Activated CD4-positive, alpha-beta T cell treated with anti-CD3 and anti-CD28 coated beads, Interleukin-2, amount 50 U/mL, for 4 hours (primary cell): ENCODE measurements at regions not wholly inside any gene's neighbourhood (a gene's known extent, or its start where the extent isn't known, plus 50 kb on each side); places are given as distances from the start of the nearest gene placed in this dataset.

Source experiments
- DNase-seq, 2 experiments: peaks; one replicate each; pipeline ENCODE4 v3.0.0-alpha.2; 2020

DNA sequence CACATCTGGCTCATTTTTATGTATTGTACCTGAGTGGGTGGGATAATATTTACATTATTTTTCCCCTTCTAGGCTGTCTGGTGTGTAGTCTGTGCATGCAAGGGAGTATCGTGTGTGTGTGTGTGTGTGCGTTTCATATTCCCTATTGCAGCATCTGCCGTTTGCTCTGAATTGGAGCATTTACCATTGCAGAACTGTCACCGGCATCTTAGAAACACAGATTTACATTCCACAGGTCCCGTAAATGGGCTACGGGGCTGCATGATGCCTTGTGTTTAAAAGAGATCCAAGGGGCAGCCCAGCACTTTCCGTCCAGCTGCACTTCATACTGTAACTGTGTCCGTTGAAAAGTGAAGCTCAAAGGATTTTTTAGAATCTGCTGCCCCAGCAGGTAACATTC is 167.1 kb upstream of the KIAA1217 start:
- DNase-seq, result no peak

- DNase-seq, result no peak
These were observed 166.1 kb upstream of the KIAA1217 start for GRCh38 chr10:24042884-24043283.

- DNase-seq, result no peak
These were observed 162.9 kb upstream of the KIAA1217 start for GRCh38 chr10:24046060-24046459.

DNA sequence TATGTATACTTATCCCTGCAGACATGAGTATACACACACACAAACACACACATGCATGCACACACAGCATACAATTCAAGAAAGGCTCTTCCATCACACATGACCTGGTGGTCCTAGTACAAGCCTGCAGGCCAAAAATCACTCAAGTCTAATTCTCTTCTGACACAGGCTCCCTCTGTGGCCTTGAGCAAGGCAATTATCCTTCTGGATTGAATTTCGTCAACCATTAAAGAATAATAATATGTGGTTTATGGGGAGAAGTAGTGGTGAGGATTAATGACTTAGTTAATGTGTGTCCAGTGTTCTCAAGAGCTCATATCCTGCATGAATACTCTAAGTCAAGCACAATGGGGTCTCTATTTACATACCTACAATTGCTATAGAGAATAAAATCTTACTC is 161.8 kb upstream of the KIAA1217 start:
- DNase-seq, result no peak

GRCh38 chr10:24054421-24054820 is 154.5 kb upstream of the KIAA1217 start:
- no peak for DNase-seq

DNA sequence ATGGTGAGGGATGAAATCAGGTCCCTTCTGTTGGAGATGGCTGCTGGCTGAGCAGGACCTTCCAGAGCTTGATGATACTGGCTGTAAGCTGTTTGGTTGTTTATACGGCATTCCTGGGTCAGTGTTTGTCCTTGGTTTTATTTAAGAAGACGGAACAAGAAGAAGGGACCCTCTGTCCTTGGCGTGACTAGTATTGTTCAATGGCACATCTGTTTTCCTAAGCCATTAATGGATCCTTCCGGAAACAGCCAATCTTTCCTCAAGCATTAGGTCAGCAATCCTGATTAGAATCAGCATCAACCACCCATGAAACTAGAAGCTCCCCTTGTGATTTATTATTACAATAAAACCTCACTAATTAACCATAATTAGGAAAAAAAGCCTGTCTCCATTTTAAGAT is 128.7 kb upstream of the KIAA1217 start:
- DNase-seq, result no peak

GRCh38 chr10:24086296-24087086 is 122.4 kb upstream of the KIAA1217 start:
- DNase-seq, result no peak

GRCh38 chr10:24091256-24091655 is 117.7 kb upstream of the KIAA1217 start:
- no peak for DNase-seq

GRCh38 chr10:24096281-24096680 is 112.7 kb upstream of the KIAA1217 start:
- no peak for DNase-seq

- DNase-seq, result no peak
These were observed 111.2 kb upstream of the KIAA1217 start for GRCh38 chr10:24097751-24098207.

DNA sequence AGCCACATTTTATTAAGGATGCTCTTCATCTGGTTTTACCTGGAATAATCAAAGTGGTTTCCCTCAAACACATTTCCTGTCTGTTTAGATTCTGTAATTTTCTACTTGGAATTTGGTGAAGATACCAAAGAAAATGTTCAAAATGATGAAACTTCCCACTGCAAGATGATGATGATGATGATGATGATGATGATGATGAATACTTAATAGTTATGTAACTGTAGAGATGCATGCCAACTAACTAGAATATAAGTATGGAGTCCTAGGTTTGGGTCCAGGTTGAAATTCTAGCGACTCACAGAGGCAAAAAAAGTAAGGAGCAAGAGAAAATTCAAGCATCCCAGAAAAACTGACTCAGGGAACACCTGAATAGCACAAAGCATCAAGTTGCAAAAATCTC is 104.0 kb upstream of the KIAA1217 start:
- no peak for DNase-seq

DNA sequence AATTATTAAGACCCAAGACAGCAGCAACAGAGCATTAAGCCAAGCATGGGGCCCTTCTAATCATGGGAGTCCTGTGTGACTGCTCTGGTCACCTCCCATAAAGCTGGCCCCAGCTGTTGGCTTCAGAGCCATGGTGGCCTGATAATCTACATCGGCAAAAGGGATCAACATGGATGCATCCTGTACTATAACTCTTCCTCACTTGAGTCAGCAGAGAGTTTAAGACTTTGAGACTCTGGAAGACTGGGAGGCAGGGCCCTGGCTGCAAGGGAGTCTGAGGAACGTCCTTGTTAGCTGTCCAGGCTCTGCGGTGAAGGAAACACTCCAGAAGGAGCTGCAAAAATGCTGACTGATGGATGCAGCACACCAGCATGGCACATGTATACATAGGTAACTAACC is 95.0 kb upstream of the KIAA1217 start:
- DNase-seq, result no peak

DNA sequence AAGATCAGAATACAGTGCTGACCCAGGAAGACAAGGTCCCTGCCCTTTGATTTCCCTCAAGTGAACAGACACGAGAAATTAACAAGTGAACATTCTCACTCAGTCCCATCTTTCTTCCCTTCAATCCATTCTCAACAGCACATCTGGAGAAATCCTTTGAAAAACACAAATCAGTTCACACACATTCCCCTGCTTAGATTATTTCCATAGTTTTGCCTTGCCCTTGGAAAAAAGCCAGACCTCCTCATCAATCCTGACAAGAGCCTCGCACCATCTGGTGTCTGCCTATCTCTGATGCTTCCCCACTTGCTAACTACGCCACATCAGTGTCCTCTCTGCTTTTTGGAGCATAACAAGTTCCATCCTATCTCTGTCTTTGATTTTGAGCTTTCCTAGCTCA is 94.4 kb upstream of the KIAA1217 start:
- no peak for DNase-seq

DNA sequence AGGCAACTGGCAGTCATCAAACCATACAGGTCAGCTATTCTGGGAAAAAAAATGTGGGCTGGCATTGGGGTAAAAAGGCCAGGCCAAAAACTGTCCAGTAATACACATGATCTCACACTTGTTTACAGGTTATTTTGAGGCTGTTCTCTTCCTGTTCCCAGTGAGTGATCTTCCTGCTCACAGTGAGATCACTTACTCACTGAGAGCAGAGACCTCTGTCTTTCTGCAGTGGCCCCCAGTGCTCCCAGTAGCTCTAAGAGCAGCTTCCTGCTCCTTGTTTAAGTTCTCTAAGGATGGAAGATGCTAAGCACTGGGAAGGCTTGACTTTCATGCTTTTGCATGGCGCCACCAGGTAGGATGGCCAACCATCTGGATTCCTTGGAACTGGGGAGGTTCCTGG is 93.5 kb upstream of the KIAA1217 start:
- DNase-seq, result no peak

GRCh38 chr10:24118246-24118645 is 90.7 kb upstream of the KIAA1217 start:
- DNase-seq, result no peak

- DNase-seq, result no peak
These were observed 89.0 kb upstream of the KIAA1217 start for GRCh38 chr10:24119896-24120295.

- no peak for DNase-seq
These were observed 88.3 kb upstream of the KIAA1217 start for GRCh38 chr10:24120646-24121045.

GRCh38 chr10:24127516-24127915 is 81.4 kb upstream of the KIAA1217 start:
- no peak for DNase-seq

DNA sequence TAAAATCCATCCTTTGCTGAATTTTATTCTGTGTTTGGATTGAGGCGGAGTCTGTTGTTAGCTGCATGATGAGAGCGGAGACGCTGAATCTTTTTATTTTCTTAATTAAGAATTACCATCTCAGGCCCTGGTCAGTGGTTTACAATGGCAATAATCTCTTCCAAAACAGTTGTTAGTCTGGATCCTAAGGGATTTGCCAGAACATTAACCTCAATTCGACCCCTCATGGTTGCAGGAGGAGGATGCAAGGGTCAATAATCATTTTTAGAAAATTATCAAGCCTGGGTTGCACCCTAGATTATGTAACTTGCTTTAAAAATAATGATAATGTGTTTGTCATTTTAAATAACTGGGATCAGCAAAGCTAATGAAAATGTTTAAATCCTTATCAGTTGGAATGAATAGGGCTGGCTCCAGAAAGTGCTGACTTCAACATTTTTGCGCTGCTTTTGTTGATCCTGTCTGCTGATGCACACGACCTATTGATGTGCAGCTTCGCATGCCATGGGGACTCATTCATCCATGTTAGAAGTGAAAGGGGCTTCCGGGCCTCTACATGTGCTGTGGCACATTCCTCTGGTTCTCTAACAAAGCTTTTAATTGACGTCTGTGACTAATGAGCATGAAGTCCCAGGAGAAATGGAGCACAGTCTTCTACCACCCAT is 80.7 kb upstream of the KIAA1217 start:
- no peak for DNase-seq

GRCh38 chr10:24132741-24133140 is 76.2 kb upstream of the KIAA1217 start:
- no peak for DNase-seq

DNA sequence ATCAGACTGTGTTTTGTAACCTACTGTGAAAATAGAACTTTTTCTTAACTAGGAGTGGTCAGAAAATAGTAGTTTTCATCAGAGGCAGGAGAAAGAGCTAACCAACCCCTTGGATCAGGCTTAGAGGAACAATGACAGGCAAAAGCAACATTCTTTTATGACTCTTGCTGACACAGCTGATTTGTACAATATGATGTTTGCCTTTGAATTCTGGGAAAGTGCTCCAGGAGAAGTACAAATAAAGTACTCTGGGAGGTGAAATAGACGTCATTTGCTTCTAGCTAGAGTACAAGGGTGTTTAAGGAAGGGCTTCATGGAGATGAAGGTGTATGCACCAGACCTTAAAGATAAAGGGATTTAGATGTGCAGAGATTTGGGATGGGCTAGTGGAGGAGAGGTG is 75.1 kb upstream of the KIAA1217 start:
- DNase-seq, result no peak

DNA sequence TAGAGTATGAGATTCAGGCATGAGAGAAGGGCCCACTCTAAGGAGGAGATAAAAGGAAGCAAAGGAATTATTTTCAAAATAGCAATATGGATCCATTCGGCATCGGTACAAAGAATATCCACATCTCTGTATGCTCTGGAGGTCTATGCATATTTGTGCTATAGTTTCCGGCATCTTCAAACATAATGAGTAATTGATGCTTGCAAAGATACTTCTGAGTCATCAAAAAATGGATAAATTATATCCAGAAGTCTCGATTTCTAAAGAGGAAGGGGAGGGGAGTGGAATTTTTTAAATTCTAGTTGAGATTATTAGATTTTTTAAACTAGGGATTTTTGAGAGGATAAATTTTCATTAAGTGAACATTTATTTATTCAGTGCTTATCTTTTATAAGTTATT is 72.9 kb upstream of the KIAA1217 start:
- DNase-seq, result no peak

DNA sequence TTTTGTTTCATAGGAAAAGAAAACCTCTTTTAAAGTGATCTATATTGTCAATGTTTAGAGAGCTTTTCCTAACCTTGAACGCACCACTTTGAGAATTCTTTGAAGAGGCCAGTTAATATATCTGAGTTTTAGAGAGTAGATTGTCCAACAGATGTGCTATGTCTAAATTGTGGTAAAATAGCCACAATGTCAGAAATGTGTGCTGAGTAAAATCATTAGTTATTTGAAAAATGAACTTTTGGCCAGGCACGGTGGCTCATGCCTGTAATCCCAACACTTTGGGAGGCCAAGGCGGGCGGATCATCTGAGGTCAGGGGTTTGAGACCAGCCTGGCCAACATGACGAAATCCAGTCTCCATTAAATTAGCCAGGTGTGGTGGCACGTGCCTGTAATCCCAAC is 61.6 kb upstream of the KIAA1217 start:
- DNase-seq, result no peak

DNA sequence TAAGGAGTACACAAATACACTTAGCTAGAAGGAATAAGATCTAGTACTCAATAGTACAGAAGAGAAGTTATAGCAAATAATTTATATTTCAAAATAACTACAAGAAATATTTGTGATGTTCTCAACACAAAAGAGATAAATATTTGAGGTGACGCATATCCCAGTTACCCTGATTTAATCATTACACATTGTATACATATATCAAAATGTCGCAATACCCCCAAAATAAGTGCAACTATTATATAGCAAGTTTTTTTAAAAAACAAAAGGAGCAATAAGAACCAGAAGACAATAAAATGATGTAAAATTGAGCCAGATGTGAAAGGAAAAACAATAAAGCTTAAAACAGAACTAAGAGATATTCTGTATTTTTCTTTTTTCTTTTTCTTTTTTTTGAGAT is 59.3 kb upstream of the KIAA1217 start:
- DNase-seq, result no peak

- DNase-seq, result no peak
These were observed 58.1 kb upstream of the KIAA1217 start for GRCh38 chr10:24150853-24151252.
